ENCODE measurements at regions not wholly inside any gene's neighbourhood (a gene's known extent, or its start where the extent isn't known, plus 50 kb on each side); places are given as distances from the start of the nearest gene placed in this dataset.

DNA sequence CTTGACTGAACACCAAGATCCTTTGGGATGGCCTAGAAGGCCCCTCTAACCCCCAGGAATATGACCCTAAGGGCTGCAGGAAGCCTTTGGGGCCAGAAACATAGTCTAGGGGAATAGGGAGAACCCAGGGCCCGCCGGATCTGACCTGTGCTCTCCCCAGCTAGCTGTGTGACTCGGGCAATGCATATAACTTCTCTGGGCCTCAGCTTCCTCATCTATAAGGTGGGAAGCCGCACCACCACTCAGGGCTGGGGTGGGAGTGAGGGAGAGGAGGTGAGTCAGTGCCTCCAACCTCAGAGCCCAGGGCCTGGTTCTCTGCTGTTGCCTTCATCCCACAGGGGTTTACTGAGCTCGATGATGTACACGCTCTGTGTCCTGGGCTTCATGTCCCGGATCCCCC, 434.4 kb downstream of the PTPRU start:
- H3K27ac ChIP-seq (ENCODE audit: low read length) = no peak overlapping the region
- H3K4me3 ChIP-seq (ENCODE audit: low read length) = no peak overlapping the region
- WGBS (ENCODE audit: insufficient coverage, insufficient read length) = no CpG with 5 or more reads among the region's 7 CpGs
- H3K9me3 ChIP-seq (ENCODE audit: control insufficient read depth, insufficient read depth, low read length) = no peaks in the 10 kb centered on the region
- H3K27me3 ChIP-seq (ENCODE audit: control insufficient read depth, insufficient read depth, low read length) = no peaks in the 10 kb centered on the region
- DNase-seq (ENCODE audit: low read depth, low spot score) = no peak
- no peaks in the 10 kb centered on the region for H3K4me1 ChIP-seq (ENCODE audit: control insufficient read depth, insufficient read depth, low read length)
- no peaks in the 10 kb centered on the region for H3K36me3 ChIP-seq (ENCODE audit: control insufficient read depth, insufficient read depth, low read length)

DNA sequence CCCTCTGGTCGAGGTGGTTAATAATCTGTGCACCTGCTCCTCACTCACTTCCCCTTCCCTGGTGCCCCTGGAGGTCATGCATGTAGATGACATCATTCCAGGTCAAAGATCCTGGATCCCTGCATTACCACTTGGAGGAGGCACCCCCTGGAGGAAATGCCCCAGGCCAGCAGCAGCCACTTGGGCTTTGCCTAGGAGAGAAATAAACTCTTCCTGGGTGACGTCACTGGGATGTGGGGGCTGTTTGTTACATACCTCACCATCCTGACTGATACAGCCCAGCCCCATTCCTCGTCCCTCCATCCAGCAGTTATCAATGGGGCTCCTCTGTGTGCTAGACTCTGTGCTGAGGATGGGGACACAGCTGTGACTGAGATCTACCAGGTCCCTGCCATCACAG, 433.6 kb downstream of the PTPRU start:
- no peaks in the 10 kb centered on the region for H3K4me1 ChIP-seq (ENCODE audit: control insufficient read depth, insufficient read depth, low read length)
- no CpG with 5 or more reads among the region's 3 CpGs for WGBS (ENCODE audit: insufficient coverage, insufficient read length)
- no peaks in the 10 kb centered on the region for H3K27me3 ChIP-seq (ENCODE audit: control insufficient read depth, insufficient read depth, low read length)
- no peak overlapping the region for H3K27ac ChIP-seq (ENCODE audit: low read length)
- no peak overlapping the region for H3K4me3 ChIP-seq (ENCODE audit: low read length)
- no peak for DNase-seq (ENCODE audit: low read depth, low spot score)
- H3K9me3 ChIP-seq (ENCODE audit: control insufficient read depth, insufficient read depth, low read length) = no peaks in the 10 kb centered on the region
- no peaks in the 10 kb centered on the region for H3K36me3 ChIP-seq (ENCODE audit: control insufficient read depth, insufficient read depth, low read length)

DNA sequence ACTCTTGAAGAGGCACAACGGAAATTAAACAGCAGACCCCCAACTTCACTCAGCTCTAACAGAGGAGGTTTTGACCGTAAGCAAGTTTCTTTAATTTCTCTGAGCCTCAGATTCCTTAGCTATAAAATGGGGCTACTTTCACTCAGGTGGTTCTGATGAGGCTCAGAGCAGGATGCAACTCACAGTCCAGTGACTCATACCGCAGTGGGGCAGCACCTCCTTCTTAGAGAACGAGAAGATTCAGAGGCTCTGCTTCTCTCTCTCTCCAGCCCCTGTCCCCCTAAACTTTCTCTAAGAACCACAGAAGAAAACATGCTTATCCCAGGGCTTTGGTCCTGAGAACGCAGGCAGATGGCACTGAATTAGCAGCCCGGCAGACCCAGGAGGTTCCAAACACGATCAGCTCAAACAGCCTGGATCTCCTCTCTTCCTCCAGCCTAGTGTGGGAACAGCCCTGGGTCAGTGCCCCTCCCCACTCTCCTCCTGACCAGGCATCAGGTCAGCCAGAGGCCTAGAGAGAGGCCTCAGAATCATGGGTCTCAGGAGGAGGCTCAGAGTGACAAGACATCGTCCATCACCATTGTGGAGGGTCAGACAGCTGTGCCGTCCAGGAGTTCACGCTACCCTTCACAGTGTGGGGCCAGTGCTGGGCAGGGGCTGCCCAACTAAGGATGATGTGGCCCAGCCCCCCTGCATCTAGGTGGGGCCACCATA, 433.0 kb downstream of the PTPRU start:
- H3K9me3 ChIP-seq (ENCODE audit: control insufficient read depth, insufficient read depth, low read length) = no peaks in the 10 kb centered on the region
- H3K4me3 ChIP-seq (ENCODE audit: low read length) = no peak overlapping the region
- H3K36me3 ChIP-seq (ENCODE audit: control insufficient read depth, insufficient read depth, low read length) = no peaks in the 10 kb centered on the region
- no peaks in the 10 kb centered on the region for H3K4me1 ChIP-seq (ENCODE audit: control insufficient read depth, insufficient read depth, low read length)
- no CpG with 5 or more reads among the region's 10 CpGs for WGBS (ENCODE audit: insufficient coverage, insufficient read length)
- no peaks in the 10 kb centered on the region for H3K27me3 ChIP-seq (ENCODE audit: control insufficient read depth, insufficient read depth, low read length)
- H3K27ac ChIP-seq (ENCODE audit: low read length) = no peak overlapping the region
- DNase-seq (ENCODE audit: low read depth, low spot score) = no peak

DNA sequence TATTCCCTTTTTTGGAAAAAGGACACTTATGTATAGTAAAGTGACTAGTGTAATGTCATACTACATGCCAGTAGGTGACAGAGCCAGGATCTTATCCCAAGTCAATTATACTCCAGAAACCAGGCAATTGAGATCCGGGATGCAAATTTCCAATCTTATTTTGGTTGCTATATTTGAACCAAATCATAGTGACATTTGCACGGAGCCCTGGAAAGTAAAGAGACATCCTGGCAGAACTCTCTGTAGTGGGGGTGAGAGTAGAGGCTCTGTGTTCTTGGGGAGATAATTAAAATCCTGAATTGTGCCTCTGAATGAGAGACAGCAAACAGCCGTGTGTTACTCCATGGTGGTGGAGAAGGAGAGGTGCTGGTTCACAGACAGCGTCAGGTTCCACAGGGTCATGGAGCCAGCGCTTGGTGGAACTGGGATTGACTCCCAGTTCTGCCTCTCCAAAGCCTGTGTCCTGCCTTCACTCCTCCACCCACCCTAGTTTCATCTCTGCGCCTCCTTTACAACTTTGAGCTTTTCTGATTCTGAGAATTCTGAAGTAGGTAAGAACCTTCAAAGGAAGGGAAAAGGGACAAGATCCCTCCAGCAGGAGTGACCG, 432.3 kb downstream of the PTPRU start:
- no peak for DNase-seq (ENCODE audit: low read depth, low spot score)
- Histone ChIP-seq H3K27me3 (ENCODE audit: control insufficient read depth, insufficient read depth, low read length) (no peaks in the 10 kb centered on the region), H3K36me3 (ENCODE audit: control insufficient read depth, insufficient read depth, low read length) (no peaks in the 10 kb centered on the region), H3K9me3 (ENCODE audit: control insufficient read depth, insufficient read depth, low read length) (no peaks in the 10 kb centered on the region), H3K4me3 (ENCODE audit: low read length) (no peak overlapping the region), H3K27ac (ENCODE audit: low read length) (no peak overlapping the region), H3K4me1 (ENCODE audit: control insufficient read depth, insufficient read depth, low read length) (no peaks in the 10 kb centered on the region)
- no CpG with 5 or more reads among the region's 7 CpGs for WGBS (ENCODE audit: insufficient coverage, insufficient read length)

DNA sequence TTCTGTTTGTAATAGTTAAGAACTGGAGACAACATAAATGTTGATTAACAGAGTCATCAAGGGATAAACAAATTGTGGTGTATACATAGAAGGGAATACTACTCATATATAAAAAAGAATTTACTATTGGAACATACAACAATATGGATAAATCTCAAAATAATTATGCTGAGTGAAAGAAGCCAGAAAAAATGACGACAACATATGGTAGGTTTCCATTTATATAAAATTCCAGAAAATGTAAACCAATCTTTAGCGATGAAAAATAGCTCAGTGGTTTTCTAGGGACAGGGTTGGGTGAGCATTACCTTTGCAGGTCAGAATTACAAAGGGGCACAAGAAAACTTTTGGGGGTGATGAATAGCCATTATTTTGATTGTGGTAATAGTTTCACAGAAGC, 431.6 kb downstream of the PTPRU start:
- H3K4me1 ChIP-seq (ENCODE audit: control insufficient read depth, insufficient read depth, low read length) = no peaks in the 10 kb centered on the region
- no peaks in the 10 kb centered on the region for H3K9me3 ChIP-seq (ENCODE audit: control insufficient read depth, insufficient read depth, low read length)
- H3K36me3 ChIP-seq (ENCODE audit: control insufficient read depth, insufficient read depth, low read length) = no peaks in the 10 kb centered on the region
- no peak for DNase-seq (ENCODE audit: low read depth, low spot score)
- WGBS (ENCODE audit: insufficient coverage, insufficient read length) = no CpG with 5 or more reads among the region's 2 CpGs
- H3K4me3 ChIP-seq (ENCODE audit: low read length) = no peak overlapping the region
- H3K27ac ChIP-seq (ENCODE audit: low read length) = no peak overlapping the region
- no peaks in the 10 kb centered on the region for H3K27me3 ChIP-seq (ENCODE audit: control insufficient read depth, insufficient read depth, low read length)

DNA sequence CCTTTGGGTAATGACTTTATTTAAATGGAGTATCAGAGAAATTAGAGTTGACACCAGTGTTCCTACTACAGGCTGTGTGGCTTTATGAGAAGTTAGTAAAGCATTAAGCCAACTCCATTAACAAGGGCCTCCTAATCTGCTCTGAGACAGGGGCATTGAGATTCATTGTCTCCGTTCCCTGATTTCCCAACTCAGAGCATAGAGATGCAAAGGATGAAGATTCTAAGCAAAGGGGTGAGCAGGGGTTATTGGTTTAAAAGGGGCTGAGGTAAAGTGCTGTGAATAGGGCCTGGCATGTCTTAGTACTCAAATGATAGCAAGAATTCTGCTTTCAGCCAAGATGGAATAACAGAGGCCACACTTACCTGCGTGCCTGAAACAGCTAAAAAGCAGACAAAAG, 428.4 kb downstream of the PTPRU start:
- H3K27me3 ChIP-seq (ENCODE audit: control insufficient read depth, insufficient read depth, low read length) = no peaks in the 10 kb centered on the region
- no peak overlapping the region for H3K27ac ChIP-seq (ENCODE audit: low read length)
- DNase-seq (ENCODE audit: low read depth, low spot score) = no peak
- H3K4me3 ChIP-seq (ENCODE audit: low read length) = no peak overlapping the region
- no peaks in the 10 kb centered on the region for H3K9me3 ChIP-seq (ENCODE audit: control insufficient read depth, insufficient read depth, low read length)
- WGBS (ENCODE audit: insufficient coverage, insufficient read length) = no CpG with 5 or more reads among the region's 2 CpGs
- no peaks in the 10 kb centered on the region for H3K4me1 ChIP-seq (ENCODE audit: control insufficient read depth, insufficient read depth, low read length)
- no peaks in the 10 kb centered on the region for H3K36me3 ChIP-seq (ENCODE audit: control insufficient read depth, insufficient read depth, low read length)

DNA sequence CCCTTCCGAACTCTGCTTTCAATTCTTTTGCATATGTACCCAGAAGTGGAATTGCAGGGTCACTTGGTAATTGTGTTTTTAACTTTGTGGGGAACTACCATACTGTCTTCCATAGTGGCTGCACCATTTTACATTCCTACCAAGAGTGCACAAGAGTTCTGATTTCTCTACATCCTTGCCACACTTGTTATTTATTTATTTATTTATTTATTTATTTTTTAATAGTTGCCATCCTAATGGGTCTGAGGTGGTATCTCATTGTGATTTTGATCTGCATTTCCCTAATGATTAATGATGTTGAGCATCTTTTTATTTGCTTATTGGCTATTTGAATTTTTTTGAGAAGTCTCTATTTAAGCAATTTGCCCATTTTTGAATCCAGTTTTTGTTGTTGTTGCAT, 422.4 kb downstream of the PTPRU start:
- H3K27me3 ChIP-seq (ENCODE audit: control insufficient read depth, insufficient read depth, low read length) = no peaks in the 10 kb centered on the region
- WGBS (ENCODE audit: insufficient coverage, insufficient read length) = no CpG with 5 or more reads among the region's 1 CpG
- H3K4me3 ChIP-seq (ENCODE audit: low read length) = no peak overlapping the region
- no peaks in the 10 kb centered on the region for H3K4me1 ChIP-seq (ENCODE audit: control insufficient read depth, insufficient read depth, low read length)
- H3K27ac ChIP-seq (ENCODE audit: low read length) = no peak overlapping the region
- no peaks in the 10 kb centered on the region for H3K9me3 ChIP-seq (ENCODE audit: control insufficient read depth, insufficient read depth, low read length)
- DNase-seq (ENCODE audit: low read depth, low spot score) = no peak
- H3K36me3 ChIP-seq (ENCODE audit: control insufficient read depth, insufficient read depth, low read length) = no peaks in the 10 kb centered on the region

DNA sequence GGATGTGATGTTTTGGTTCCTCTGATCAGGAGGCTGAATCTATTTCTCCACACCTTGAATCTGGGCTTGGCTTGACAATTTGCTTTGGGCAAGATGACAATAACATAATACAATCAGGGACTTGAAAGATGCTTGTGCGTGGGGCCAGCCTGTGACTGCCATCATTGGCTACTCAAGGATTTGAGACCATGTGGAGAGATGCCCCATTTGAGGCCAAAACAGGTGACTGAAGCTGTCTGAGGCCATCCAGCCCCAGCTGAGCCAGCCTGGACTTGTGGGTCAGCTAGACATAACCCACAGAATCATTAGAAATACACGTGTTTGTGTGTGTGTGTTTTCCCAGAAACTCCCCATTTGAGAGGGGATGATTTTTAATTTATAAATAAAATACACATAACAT, 421.5 kb downstream of the PTPRU start:
- Histone ChIP-seq H3K27ac (ENCODE audit: low read length) (no peak overlapping the region), H3K27me3 (ENCODE audit: control insufficient read depth, insufficient read depth, low read length) (no peaks in the 10 kb centered on the region), H3K36me3 (ENCODE audit: control insufficient read depth, insufficient read depth, low read length) (no peaks in the 10 kb centered on the region), H3K4me1 (ENCODE audit: control insufficient read depth, insufficient read depth, low read length) (no peaks in the 10 kb centered on the region), H3K9me3 (ENCODE audit: control insufficient read depth, insufficient read depth, low read length) (no peaks in the 10 kb centered on the region), H3K4me3 (ENCODE audit: low read length) (no peak overlapping the region)
- WGBS (ENCODE audit: insufficient coverage, insufficient read length) = no CpG with 5 or more reads among the region's 2 CpGs
- no peak for DNase-seq (ENCODE audit: low read depth, low spot score)

DNA sequence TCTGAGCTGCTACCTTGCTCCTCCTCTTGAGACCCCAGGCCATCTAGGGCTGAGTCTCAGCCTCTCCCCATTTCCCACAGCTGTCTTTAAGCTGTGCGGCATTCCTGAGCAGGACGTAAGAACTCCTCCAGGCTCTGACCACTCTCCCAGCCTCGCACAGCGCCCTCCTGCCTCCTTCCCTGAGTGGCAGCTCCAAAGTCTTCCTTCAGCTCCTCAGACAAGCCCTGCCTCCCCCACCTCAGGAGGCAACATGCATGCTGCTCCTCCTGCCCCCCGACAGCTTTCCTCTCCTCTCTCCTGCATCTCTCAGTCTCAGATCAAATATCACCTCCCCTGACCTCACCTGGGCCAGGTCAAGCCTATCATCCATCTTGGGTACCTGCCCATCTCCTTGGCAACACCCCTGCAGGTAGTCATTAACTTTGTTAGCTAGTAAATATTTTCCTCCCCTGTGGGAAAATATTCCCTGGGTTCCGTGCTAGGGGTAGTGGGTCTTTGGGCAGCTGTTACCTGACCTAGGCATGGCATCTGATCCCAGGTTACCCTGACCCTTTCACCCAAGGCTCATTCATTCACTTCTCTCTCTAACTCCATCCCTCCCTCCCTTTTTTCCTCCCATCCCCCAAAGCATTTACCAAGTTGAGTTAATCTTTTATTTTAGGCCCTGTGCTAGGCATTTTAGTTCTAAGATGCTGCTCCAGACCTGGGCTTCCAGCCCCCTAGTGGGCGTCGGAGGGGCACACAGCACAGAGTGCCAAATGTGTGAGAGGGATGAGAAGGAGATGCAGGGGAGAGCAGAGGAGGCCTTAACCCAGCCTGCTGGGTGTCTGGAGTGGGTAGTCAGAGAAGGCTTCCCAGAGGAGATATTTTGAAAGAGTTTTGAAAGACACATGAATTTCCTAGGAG, 419.9 kb downstream of the PTPRU start:
- H3K36me3 ChIP-seq (ENCODE audit: control insufficient read depth, insufficient read depth, low read length) = no peaks in the 10 kb centered on the region
- H3K4me1 ChIP-seq (ENCODE audit: control insufficient read depth, insufficient read depth, low read length) = no peaks in the 10 kb centered on the region
- H3K4me3 ChIP-seq (ENCODE audit: low read length) = no peak overlapping the region
- no peaks in the 10 kb centered on the region for H3K9me3 ChIP-seq (ENCODE audit: control insufficient read depth, insufficient read depth, low read length)
- H3K27me3 ChIP-seq (ENCODE audit: control insufficient read depth, insufficient read depth, low read length) = no peaks in the 10 kb centered on the region
- WGBS (ENCODE audit: insufficient coverage, insufficient read length) = no CpG with 5 or more reads among the region's 8 CpGs
- DNase-seq (ENCODE audit: low read depth, low spot score) = peak; percentile 33
- no peak overlapping the region for H3K27ac ChIP-seq (ENCODE audit: low read length)

DNA sequence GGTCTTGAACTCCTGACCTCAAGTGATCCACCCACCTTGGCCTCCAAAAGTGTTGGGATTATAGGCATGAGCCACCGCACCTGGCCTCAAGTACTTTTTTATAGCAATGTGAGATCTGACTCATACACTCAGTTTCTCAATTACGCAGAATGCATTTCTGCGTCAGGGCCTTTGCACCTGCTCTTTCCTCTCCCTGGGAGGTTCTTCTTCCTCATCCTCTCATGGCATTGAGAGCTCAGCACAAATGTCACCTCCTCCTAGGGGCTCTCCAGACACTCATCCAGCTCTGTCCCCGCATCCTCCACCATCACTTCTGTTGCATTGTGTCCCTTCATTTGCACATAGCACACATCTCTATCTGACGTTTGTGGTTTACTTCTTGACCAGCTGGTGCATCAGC, 418.8 kb downstream of the PTPRU start:
- no peaks in the 10 kb centered on the region for H3K4me1 ChIP-seq (ENCODE audit: control insufficient read depth, insufficient read depth, low read length)
- DNase-seq (ENCODE audit: low read depth, low spot score) = no peak
- no peak overlapping the region for H3K4me3 ChIP-seq (ENCODE audit: low read length)
- no peaks in the 10 kb centered on the region for H3K36me3 ChIP-seq (ENCODE audit: control insufficient read depth, insufficient read depth, low read length)
- H3K27ac ChIP-seq (ENCODE audit: low read length) = no peak overlapping the region
- no peaks in the 10 kb centered on the region for H3K27me3 ChIP-seq (ENCODE audit: control insufficient read depth, insufficient read depth, low read length)
- no CpG with 5 or more reads among the region's 5 CpGs for WGBS (ENCODE audit: insufficient coverage, insufficient read length)
- no peaks in the 10 kb centered on the region for H3K9me3 ChIP-seq (ENCODE audit: control insufficient read depth, insufficient read depth, low read length)
